Gastrocnemius medialis (tissue), 4 donors: ENCODE measurements at regions not wholly inside any gene's neighbourhood (a gene's known extent, or its start where the extent isn't known, plus 50 kb on each side); places are given as distances from the start of the nearest gene placed in this dataset.
"Not testable (repeated sequence)": the region's sequence is repeated elsewhere in the genome, so short reads cannot be mapped to it uniquely, and the experiment has no call there.

Source experiments
- ATAC-seq, 2 donors: fragments of 150-250 bp; one replicate each; pipeline ENCODE4 v1.9.1; 2016
- DNase-seq, 2 donors: peaks; one replicate each; pipeline ENCODE4 v3.0.0-alpha.2; 2019
- H3K27ac ChIP-seq, 4 donors: fragments of 200-600 bp; sonication (generic); 1 replicate in 1 of 4; 2 replicates in 3 of 4; pipeline ENCODE4 v1.5.1; 2016 to 2018; ENCODE audit warnings: mild to moderate bottlenecking in 2 of 4, moderate library complexity in 1 of 4
- H3K27me3 ChIP-seq, 3 donors: fragments of 200-600 bp; sonication (generic) in 2 of 3; 1 replicate in 1 of 3; 2 replicates in 2 of 3; pipeline versions ENCODE4 v1.5.1 to v1.6.0; 2016 to 2019; ENCODE audit warnings: mild to moderate bottlenecking in 1 of 3, moderate library complexity in 1 of 3
- H3K36me3 ChIP-seq, 2 donors: fragments of 200-600 bp; sonication (generic) in 1 of 2; one replicate each; pipeline ENCODE4 v1.5.1; 2017 to 2018
- H3K4me1 ChIP-seq, 2 donors: fragments of 200-600 bp; sonication (generic) in 1 of 2; one replicate each; pipeline ENCODE4 v1.5.1; 2016 to 2017; ENCODE audit warnings: mild to moderate bottlenecking in 2 of 2
- H3K4me3 ChIP-seq, 4 donors: fragments of 200-600 bp; sonication (generic) in 3 of 4; 1 replicate in 1 of 4; 2 replicates in 3 of 4; pipeline ENCODE4 v1.5.1; 2016 to 2019; ENCODE audit warnings: mild to moderate bottlenecking in 2 of 4
- H3K9me3 ChIP-seq, 3 donors: fragments of 200-600 bp; sonication (generic) in 2 of 3; 1 replicate in 1 of 3; 2 replicates in 2 of 3; pipeline ENCODE4 v1.5.1; 2016 to 2019
- CTCF ChIP-seq, 5 experiments: fragments of 450-650 bp in 3 of 5; fragments of 200-600 bp in 2 of 5; sonication (generic) in 2 of 5; IDR thresholded peaks in 4 of 5; conservative IDR thresholded peaks in 1 of 5; 1 replicate in 4 of 5; 2 replicates in 1 of 5; pipeline ENCODE4 v1.5.1; 2016 to 2019; ENCODE audit warnings: antibody characterized with exemption in 5 of 5, mild to moderate bottlenecking in 3 of 5, moderate library complexity in 3 of 5
- POLR2A ChIP-seq, 2 donors: fragments of 450-650 bp; IDR thresholded peaks; one replicate each; pipeline ENCODE4 v1.6.1; 2017; ENCODE audit warnings: antibody characterized with exemption in 2 of 2, mild to moderate bottlenecking in 2 of 2, moderate library complexity in 2 of 2
- in situ Hi-C, 4 donors: fragments of 200-750 bp; cut with MboI; loops; one replicate each; pipeline versions ENCODE4 v1.15.0 to v1.8.0; 2017; ENCODE audit warnings: low sequenced_read_pairs in 4 of 4
- intact Hi-C: fragments of 100-400 bp; cut with DNase I; formaldehyde crosslinking; loops from one replicate; pipeline ENCODE4 v1.15.1; 2023; ENCODE audit warnings: low total_unique reads

- peaks cover 0 to 7% of the 10 kb centered on the region in 2 donors for H3K4me1 ChIP-seq
- ATAC-seq (no peak), DNase-seq (no peak)
- H3K36me3 ChIP-seq: no peaks in the 10 kb centered on the region
- no peaks in the 10 kb centered on the region for H3K27me3 ChIP-seq
- intact Hi-C loops: no loop called here
- H3K9me3 ChIP-seq: no peaks in the 10 kb centered on the region
- TF ChIP-seq POLR2A (IDR thresholded peaks at IDR 0.05) (no peak), CTCF (IDR thresholded peaks at IDR 0.05 in 4 of 5, conservative IDR thresholded peaks at IDR 0.05 in 1 of 5) (no peak)
- no peak overlapping the region for H3K27ac ChIP-seq
- in situ Hi-C loops: no loop called here
- H3K4me3 ChIP-seq: no peak overlapping the region
These were observed 79.8 kb upstream of the C12orf71 start for GRCh38 chr12:27162229-27162537.

GRCh38 chr12:27163048-27163715, 80.8 kb upstream of the C12orf71 start:
- DNase-seq: no peak
- TF ChIP-seq POLR2A (IDR thresholded peaks at IDR 0.05): no peak
- Histone ChIP-seq H3K4me1 (peaks cover 0 to 7% of the 10 kb centered on the region in 2 donors), H3K27me3 (no peaks in the 10 kb centered on the region), H3K9me3 (no peaks in the 10 kb centered on the region), H3K4me3 (no peak overlapping the region), H3K36me3 (no peaks in the 10 kb centered on the region), H3K27ac (no peak overlapping the region)
- in situ Hi-C loops: no loop called here
- no peak for ATAC-seq
- intact Hi-C loops: no loop called here

- Histone ChIP-seq H3K9me3 (no peaks in the 10 kb centered on the region), H3K4me1 (peaks cover 0 to 7% of the 10 kb centered on the region in 2 donors), H3K27ac (no peak overlapping the region), H3K27me3 (no peaks in the 10 kb centered on the region), H3K36me3 (no peaks in the 10 kb centered on the region), H3K4me3 (no peak overlapping the region)
- TF ChIP-seq POLR2A (IDR thresholded peaks at IDR 0.05) (no peak), CTCF (IDR thresholded peaks at IDR 0.05 in 4 of 5, conservative IDR thresholded peaks at IDR 0.05 in 1 of 5) (no peak)
- ATAC-seq: no peak
- no peak for DNase-seq
- in situ Hi-C loops (no loop called here), intact Hi-C loops (no loop called here)
These were observed 80.2 kb upstream of the STK38L start for GRCh38 chr12:27163894-27164293.

- peaks cover 0 to 7% of the 10 kb centered on the region in 2 donors for H3K4me1 ChIP-seq
- H3K4me3 ChIP-seq: no peak overlapping the region
- in situ Hi-C loops: no loop called here
- no peak for DNase-seq
- no peak for TF ChIP-seq CTCF (IDR thresholded peaks at IDR 0.05 in 4 of 5, conservative IDR thresholded peaks at IDR 0.05 in 1 of 5)
- no peak for TF ChIP-seq POLR2A (IDR thresholded peaks at IDR 0.05)
- no peak overlapping the region for H3K27ac ChIP-seq
- no peaks in the 10 kb centered on the region for H3K9me3 ChIP-seq
- H3K36me3 ChIP-seq: no peaks in the 10 kb centered on the region
- intact Hi-C loops: no loop called here
- H3K27me3 ChIP-seq: no peaks in the 10 kb centered on the region
- no peak for ATAC-seq
These were observed 79.6 kb upstream of the STK38L start for GRCh38 chr12:27164330-27165040.

GRCh38 chr12:27165958-27166357, 78.1 kb upstream of the STK38L start:
- in situ Hi-C loops, H3K27ac ChIP-seq, H3K36me3 ChIP-seq, DNase-seq, H3K4me3 ChIP-seq, H3K9me3 ChIP-seq, ATAC-seq, intact Hi-C loops, H3K27me3 ChIP-seq, H3K4me1 ChIP-seq: not testable (repeated sequence)

GRCh38 chr12:27171494-27171893, 72.6 kb upstream of the STK38L start:
- H3K36me3 ChIP-seq, intact Hi-C loops: not testable (repeated sequence)

More at GRCh38 chr12:27171494-27171893, 72.6 kb upstream of the STK38L start:
- H3K27me3 ChIP-seq, DNase-seq, H3K9me3 ChIP-seq, ATAC-seq, in situ Hi-C loops, H3K27ac ChIP-seq, H3K4me3 ChIP-seq, H3K4me1 ChIP-seq: not testable (repeated sequence)
